ENCODE measurements at regions not wholly inside any gene's neighbourhood (a gene's known extent, or its start where the extent isn't known, plus 50 kb on each side); places are given as distances from the start of the nearest gene placed in this dataset.

GRCh38 chr20:51237278-51237677 is 214.4 kb upstream of the KCNG1 start:
- TF ChIP-seq CTCF (IDR thresholded peaks at IDR 0.05): no peak
- TF ChIP-seq EZH2 (IDR thresholded peaks at IDR 0.05): no peak
- no peak for TF ChIP-seq EZH2phosphoT487 (IDR thresholded peaks at IDR 0.05)
